HCT116 (cell line): ENCODE measurements at regions not wholly inside any gene's neighbourhood (a gene's known extent, or its start where the extent isn't known, plus 50 kb on each side); places are given as distances from the start of the nearest gene placed in this dataset.

Source experiments
- ATAC-seq: fragments of 200-7000 bp; cut with Tn5 transposase; 2 replicates; pipeline ENCODE4 v1.9.1; 2020; ENCODE audit warnings: mild to moderate bottlenecking, moderate library complexity
- BruUV-seq: library from RNA; stranded (reverse); fragments of 400-500 nt; replicated peaks from 2 replicates; lab custom pipeline; 2021; lab: Mats Ljungman, UMichigan
- CTCF ChIA-PET: fragments of 300-600 bp; sonication (Branson Sonifier 250); formaldehyde crosslinking; loops from one replicate; lab custom pipeline; 2021; ENCODE audit warnings: antibody characterized with exemption; lab: Charles Lee
- POLR2A ChIA-PET: fragments of 300-600, 350-600 bp; sonication (Branson Sonifier 250); formaldehyde crosslinking; loops from one replicate; lab custom pipeline; 2021; ENCODE audit warnings: antibody characterized with exemption; lab: Charles Lee
- RAD21 ChIA-PET, 2 experiments: fragments of 300-600 bp; sonication (Branson Sonifier 250); formaldehyde crosslinking; loops; one replicate each; lab custom pipeline; 2023; ENCODE audit warnings: low total read pairs in 2 of 2; ENCODE audit not compliant: uncharacterized antibody in 2 of 2, unreplicated experiment in 2 of 2, low non-redundant PET in 1 of 2; lab: Charles Lee
- DNase-seq: peaks from one replicate; pipeline ENCODE4 v3.0.0-alpha.2; 2010; ENCODE audit warnings: low read depth, low spot score
- H2AFZ ChIP-seq: fragments of 200-600 bp; shearing (Covaris generic), sonication (generic); 2 replicates; pipeline ENCODE4 v1.6.1; 2017; ENCODE audit warnings: low read depth, mixed run types, mixed read lengths, antibody characterized with exemption, low read length; ENCODE audit not compliant: poor library complexity, severe bottlenecking
- H3K27ac ChIP-seq: 2 replicates; pipeline ENCODE4 v1.5.1; 2012; ENCODE audit warnings: low read depth, low read length
- H3K27me3 ChIP-seq: fragments of 200-600 bp; sonication (generic); 2 replicates; pipeline ENCODE4 v1.6.1; 2016; ENCODE audit warnings: mixed run types, low read length, mixed read lengths; ENCODE audit not compliant: insufficient read depth
- H3K36me3 ChIP-seq, 2 experiments: fragments of 200-500 bp in 1 of 2; fragments of 200-600 bp in 1 of 2; sonication (Bioruptor generic) in 1 of 2; sonication (generic) in 1 of 2; 2 replicates each; pipeline versions ENCODE4 v1.5.1 to v1.6.1; 2014 to 2016; ENCODE audit warnings: low read length in 2 of 2, inconsistent platforms in 1 of 2, mixed read lengths in 1 of 2, mixed run types in 1 of 2; ENCODE audit not compliant: insufficient read depth in 2 of 2, control insufficient read depth in 1 of 2
- H3K4me1 ChIP-seq, 2 experiments: fragments of 200-600 bp in 1 of 2; sonication (generic) in 1 of 2; 2 replicates each; pipeline versions ENCODE4 v1.5.1 to v1.6.1; 2012 to 2017; ENCODE audit warnings: low read length in 2 of 2, inconsistent platforms in 1 of 2, mild to moderate bottlenecking in 1 of 2, mixed read lengths in 1 of 2, mixed run types in 1 of 2, moderate library complexity in 1 of 2; ENCODE audit not compliant: insufficient read depth in 2 of 2, control insufficient read depth in 1 of 2
- H3K4me2 ChIP-seq: fragments of 200-600 bp; sonication (generic); 2 replicates; pipeline ENCODE4 v1.6.1; 2017; ENCODE audit warnings: mixed run types, low read length, mixed read lengths
- H3K4me3 ChIP-seq, 2 experiments: fragments of 200-600 bp in 1 of 2; sonication (generic) in 1 of 2; replicated peaks in 1 of 2; 2 replicates each; pipeline ENCODE4 v1.5.1; 2011 to 2016; ENCODE audit warnings: low read length in 2 of 2, control low read depth in 1 of 2, low read depth in 1 of 2, mild to moderate bottlenecking in 1 of 2, mixed read lengths in 1 of 2, mixed run types in 1 of 2
- H3K79me2 ChIP-seq: fragments of 200-600 bp; sonication (generic); 2 replicates; pipeline ENCODE4 v1.6.1; 2017; ENCODE audit warnings: mild to moderate bottlenecking, mixed run types, low read length, moderate library complexity, mixed read lengths; ENCODE audit not compliant: insufficient read depth
- H3K9ac ChIP-seq: fragments of 200-600 bp; sonication (generic); 2 replicates; pipeline ENCODE4 v1.6.1; 2016; ENCODE audit warnings: low read length, mixed read lengths
- H3K9me2 ChIP-seq: fragments of 200-600 bp; sonication (generic), shearing (Covaris generic); 2 replicates; pipeline ENCODE4 v1.6.1; 2017; ENCODE audit warnings: mixed run types, mild to moderate bottlenecking, moderate library complexity; ENCODE audit not compliant: insufficient read depth
- H3K9me3 ChIP-seq, 2 experiments: fragments of 200-500 bp in 1 of 2; fragments of 200-600 bp in 1 of 2; sonication (Bioruptor generic) in 1 of 2; sonication (generic) in 1 of 2; 2 replicates each; pipeline ENCODE4 v1.6.1; 2014 to 2017; ENCODE audit warnings: low read length in 2 of 2, mixed read lengths in 2 of 2, inconsistent platforms in 1 of 2, low read depth in 1 of 2, mild to moderate bottlenecking in 1 of 2, mixed run types in 1 of 2, moderate library complexity in 1 of 2; ENCODE audit not compliant: control insufficient read depth in 1 of 2, insufficient read depth in 1 of 2
- H4K20me1 ChIP-seq: fragments of 200-600 bp; sonication (generic), shearing (Covaris generic); 2 replicates; pipeline ENCODE4 v1.6.1; 2017; ENCODE audit warnings: mixed run types, mild to moderate bottlenecking, moderate library complexity; ENCODE audit not compliant: insufficient read depth
- CBX3 ChIP-seq: IDR thresholded peaks from 2 replicates; pipeline ENCODE4 v1.6.1; 2012; ENCODE audit warnings: low read depth
- CEBPB ChIP-seq: IDR thresholded peaks from 2 replicates; pipeline ENCODE4 v1.6.1; 2012; ENCODE audit warnings: low read depth
- EGR1 ChIP-seq: IDR thresholded peaks from 2 replicates; pipeline ENCODE4 v1.6.1; 2012; ENCODE audit warnings: low read depth
- EZH2 ChIP-seq: fragments of 200-600 bp; sonication (generic); IDR thresholded peaks from 2 replicates; pipeline ENCODE4 v1.6.1; 2017; ENCODE audit warnings: antibody characterized with exemption, mixed run types
- FOSL1 ChIP-seq: IDR thresholded peaks from 2 replicates; pipeline ENCODE4 v1.6.1; 2012; ENCODE audit warnings: low read depth
- JUND ChIP-seq: IDR thresholded peaks from 2 replicates; pipeline ENCODE4 v1.6.1; 2012
- POLR2AphosphoS5 ChIP-seq: IDR thresholded peaks from 2 replicates; pipeline ENCODE4 v1.6.1; 2011; ENCODE audit warnings: mild to moderate bottlenecking, low read depth, low read length, moderate library complexity
- SIN3A ChIP-seq: IDR thresholded peaks from 2 replicates; pipeline ENCODE4 v1.6.1; 2012; ENCODE audit warnings: low read depth
- SP1 ChIP-seq: IDR thresholded peaks from 2 replicates; pipeline ENCODE4 v1.6.1; 2012; ENCODE audit warnings: low read depth
- TCF7L2 ChIP-seq: IDR thresholded peaks from 2 replicates; pipeline ENCODE4 v1.7.0; 2011; ENCODE audit warnings: borderline replicate concordance, inconsistent platforms; ENCODE audit not compliant: insufficient read depth, insufficient read length; ENCODE audit errors: extremely low read depth
- YY1 ChIP-seq: IDR thresholded peaks from 2 replicates; pipeline ENCODE4 v1.6.1; 2011; ENCODE audit warnings: low read length, low read depth, moderate library complexity, mild to moderate bottlenecking; ENCODE audit not compliant: insufficient replicate concordance; ENCODE audit errors: extremely low read depth
- ZBTB33 ChIP-seq: IDR thresholded peaks from 2 replicates; pipeline ENCODE4 v1.6.1; 2011; ENCODE audit warnings: mild to moderate bottlenecking, low read length, moderate library complexity; ENCODE audit not compliant: insufficient replicate concordance; ENCODE audit errors: extremely low read depth
- ZFX ChIP-seq: fragments of 450-650 bp; IDR thresholded peaks from 2 replicates; pipeline ENCODE4 v1.6.1; 2017
- ZNF274 ChIP-seq: fragments of 200-500 bp; sonication (Bioruptor generic); IDR thresholded peaks from 2 replicates; pipeline ENCODE4 v1.6.1; 2014; ENCODE audit warnings: mild to moderate bottlenecking, low read depth, low read length, inconsistent platforms
- intact Hi-C: fragments of 100-400 bp; cut with micrococcal nuclease; formaldehyde crosslinking; loops from 2 replicates; pipeline ENCODE4 v1.10.0; 2022
- TF ChIP-seq, protein P1 (sequence below): IDR thresholded peaks from 2 replicates; pipeline ENCODE4 v1.6.1; 2012; ENCODE audit warnings: low read depth

DNA sequence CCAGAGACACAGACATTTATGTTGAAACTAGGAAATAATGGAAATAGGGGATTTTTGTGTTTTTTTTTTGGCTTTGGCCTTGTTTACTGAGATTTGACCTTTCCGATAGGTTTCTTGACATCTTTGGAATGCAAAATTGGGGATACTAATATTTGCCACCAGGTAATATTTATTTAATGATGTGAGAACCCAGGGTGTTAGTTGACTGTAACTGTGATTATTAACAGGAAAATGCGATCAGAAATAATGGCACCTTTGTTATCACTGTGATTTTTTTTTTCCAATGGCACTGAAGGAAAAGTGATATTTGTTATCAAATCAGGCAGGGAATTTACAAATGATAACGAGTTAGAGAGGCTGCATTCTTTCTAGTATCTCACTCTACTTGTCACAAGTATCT, 330.5 kb downstream of the SOX4 start:
- POLR2A ChIA-PET: no interaction called here
- H3K79me2 ChIP-seq: no peaks in the 10 kb centered on the region
- ATAC-seq (no peak), DNase-seq (no peak)
- peaks cover 0 to 7% of the 10 kb centered on the region in 2 experiments; a peak in 2 of 4 replicates for H3K4me1 ChIP-seq
- CTCF ChIA-PET: no interaction called here
- H3K4me3 ChIP-seq: no peak overlapping the region
- BruUV-seq: no TSS peak
- RAD21 ChIA-PET: no interaction called here
- H2AFZ ChIP-seq: no peak overlapping the region
- no peaks in the 10 kb centered on the region for H3K9me3 ChIP-seq
- no peaks in the 10 kb centered on the region for H3K36me3 ChIP-seq
- H3K27me3 ChIP-seq: no peaks in the 10 kb centered on the region
- H3K9me2 ChIP-seq: no peaks in the 10 kb centered on the region
- no peak overlapping the region for H3K9ac ChIP-seq
- intact Hi-C loops: no loop called here
- no peak overlapping the region for H3K27ac ChIP-seq
- no peak overlapping the region for H3K4me2 ChIP-seq
- TF ChIP-seq JUND (no peak), EZH2 (no peak), ZBTB33 (no peak), TCF7L2 (no peak), SIN3A (no peak), YY1 (no peak), POLR2AphosphoS5 (no peak), CBX3 (no peak), ZNF274 (no peak), EGR1 (no peak), CEBPB (no peak), FOSL1 (no peak), ZFX (no peak), SP1 (no peak)
- TF ChIP-seq, protein P1, sequence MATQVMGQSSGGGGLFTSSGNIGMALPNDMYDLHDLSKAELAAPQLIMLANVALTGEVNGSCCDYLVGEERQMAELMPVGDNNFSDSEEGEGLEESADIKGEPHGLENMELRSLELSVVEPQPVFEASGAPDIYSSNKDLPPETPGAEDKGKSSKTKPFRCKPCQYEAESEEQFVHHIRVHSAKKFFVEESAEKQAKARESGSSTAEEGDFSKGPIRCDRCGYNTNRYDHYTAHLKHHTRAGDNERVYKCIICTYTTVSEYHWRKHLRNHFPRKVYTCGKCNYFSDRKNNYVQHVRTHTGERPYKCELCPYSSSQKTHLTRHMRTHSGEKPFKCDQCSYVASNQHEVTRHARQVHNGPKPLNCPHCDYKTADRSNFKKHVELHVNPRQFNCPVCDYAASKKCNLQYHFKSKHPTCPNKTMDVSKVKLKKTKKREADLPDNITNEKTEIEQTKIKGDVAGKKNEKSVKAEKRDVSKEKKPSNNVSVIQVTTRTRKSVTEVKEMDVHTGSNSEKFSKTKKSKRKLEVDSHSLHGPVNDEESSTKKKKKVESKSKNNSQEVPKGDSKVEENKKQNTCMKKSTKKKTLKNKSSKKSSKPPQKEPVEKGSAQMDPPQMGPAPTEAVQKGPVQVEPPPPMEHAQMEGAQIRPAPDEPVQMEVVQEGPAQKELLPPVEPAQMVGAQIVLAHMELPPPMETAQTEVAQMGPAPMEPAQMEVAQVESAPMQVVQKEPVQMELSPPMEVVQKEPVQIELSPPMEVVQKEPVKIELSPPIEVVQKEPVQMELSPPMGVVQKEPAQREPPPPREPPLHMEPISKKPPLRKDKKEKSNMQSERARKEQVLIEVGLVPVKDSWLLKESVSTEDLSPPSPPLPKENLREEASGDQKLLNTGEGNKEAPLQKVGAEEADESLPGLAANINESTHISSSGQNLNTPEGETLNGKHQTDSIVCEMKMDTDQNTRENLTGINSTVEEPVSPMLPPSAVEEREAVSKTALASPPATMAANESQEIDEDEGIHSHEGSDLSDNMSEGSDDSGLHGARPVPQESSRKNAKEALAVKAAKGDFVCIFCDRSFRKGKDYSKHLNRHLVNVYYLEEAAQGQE: no peak
- H4K20me1 ChIP-seq: no peaks in the 10 kb centered on the region
